Spleen (tissue), 11 donors: ENCODE measurements at regions not wholly inside any gene's neighbourhood (a gene's known extent, or its start where the extent isn't known, plus 50 kb on each side); places are given as distances from the start of the nearest gene placed in this dataset.

Experiments used
- DNase-seq: peaks from one replicate; pipeline ENCODE4 v3.0.0-alpha.2; 2020
- H3K27ac ChIP-seq, 8 donors: fragments of 200-600 bp; sonication (generic) in 7 of 8; 1 replicate in 4 of 8; 2 replicates in 4 of 8; pipeline versions ENCODE4 v1.5.0 to v1.8.0; 2016 to 2021; ENCODE audit warnings: inconsistent platforms in 4 of 8, mild to moderate bottlenecking in 4 of 8, moderate library complexity in 1 of 8
- H3K27me3 ChIP-seq, 7 donors: fragments of 200-600 bp; sonication (generic) in 6 of 7; replicated peaks in 1 of 7; 1 replicate in 4 of 7; 2 replicates in 3 of 7; pipeline versions ENCODE4 v1.5.0 to v1.8.0; 2016 to 2021; ENCODE audit warnings: inconsistent platforms in 3 of 7, mild to moderate bottlenecking in 1 of 7
- H3K36me3 ChIP-seq, 6 donors: fragments of 200-600 bp; sonication (generic) in 5 of 6; 1 replicate in 4 of 6; 2 replicates in 2 of 6; pipeline versions ENCODE4 v1.5.0 to v1.8.0; 2016 to 2021; ENCODE audit warnings: inconsistent platforms in 2 of 6
- H3K4me1 ChIP-seq, 6 donors: fragments of 200-600 bp; sonication (generic) in 5 of 6; 1 replicate in 3 of 6; 2 replicates in 3 of 6; pipeline versions ENCODE4 v1.5.0 to v1.8.0; 2016 to 2021; ENCODE audit warnings: inconsistent platforms in 3 of 6
- H3K4me3 ChIP-seq, 8 donors: fragments of 200-600 bp; sonication (generic) in 7 of 8; 1 replicate in 4 of 8; 2 replicates in 4 of 8; pipeline versions ENCODE4 v1.5.0 to v1.8.0; 2016 to 2021; ENCODE audit warnings: inconsistent platforms in 4 of 8, mild to moderate bottlenecking in 4 of 8, moderate library complexity in 2 of 8
- H3K9me3 ChIP-seq, 8 donors: fragments of 200-600 bp; sonication (generic) in 7 of 8; 1 replicate in 4 of 8; 2 replicates in 4 of 8; pipeline versions ENCODE4 v1.5.0 to v1.8.0; 2016 to 2021; ENCODE audit warnings: inconsistent platforms in 4 of 8
- POLR2A ChIP-seq, 3 donors: fragments of 450-650 bp; IDR thresholded peaks; one replicate each; pipeline ENCODE4 v1.5.1; 2017; ENCODE audit warnings: antibody characterized with exemption in 3 of 3, mild to moderate bottlenecking in 1 of 3
- POLR2AphosphoS5 ChIP-seq, 3 donors: sonication (generic); formaldehyde crosslinking; IDR thresholded peaks; one replicate each; pipeline ENCODE4 v1.5.1; 2017; ENCODE audit warnings: antibody characterized with exemption in 3 of 3
- WGBS, 5 donors: extraction: QIAGEN DNeasy Blood & Tissue Kit in 3 of 5; methylation state at CpG; one replicate each; pipeline versions ENCODE4 v1.1.5 to v1.1.7; 2013 to 2018; 5-methylcytosine and 5-hydroxymethylcytosine counted together
- intact Hi-C: fragments of 100-400 bp; cut with DNase I; formaldehyde crosslinking; loops from one replicate; pipeline ENCODE4 v1.15.0; 2023; ENCODE audit warnings: low total_unique reads
- TF ChIP-seq, protein P1 (sequence below), 11 experiments: fragments of 200-600 bp in 7 of 11; fragments of 450-650 bp in 4 of 11; sonication (generic) in 4 of 11; IDR thresholded peaks in 8 of 11; conservative IDR thresholded peaks in 3 of 11; 1 replicate in 7 of 11; 2 replicates in 4 of 11; pipeline versions ENCODE4 v1.4.0 to v1.8.0; 2016 to 2021; ENCODE audit warnings: antibody characterized with exemption in 11 of 11, inconsistent platforms in 4 of 11, mild to moderate bottlenecking in 1 of 11
- donor health status: healthy with polysubstance abuse.
- donor health status: DM: no; HTN: no; CAD: no; lungs with moderate emphysema.
- donor health status: DM: no; HTN: no; CAD: no.
- donor health status: Bipolar disorder and iron deficiency.
- donor health status: healthy.
- donor health status: DM: no; HTN: no; CAD: no.
- donor health status: DM: yes; HTN: yes; CAD: no.

- Histone ChIP-seq H3K36me3 (no peaks in the 10 kb centered on the region), H3K27me3 (no peaks in the 10 kb centered on the region), H3K4me1 (no peaks in the 10 kb centered on the region), H3K9me3 (no peaks in the 10 kb centered on the region), H3K4me3 (no peak overlapping the region), H3K27ac (no peak overlapping the region)
- no peak for DNase-seq
- whole genome bisulfite sequencing, 5 donors, result 70 to 79% (median 75%) methylated on average over 4 of the region's 4 CpGs
- TF ChIP-seq POLR2AphosphoS5 (IDR thresholded peaks at IDR 0.05) (no peak), POLR2A (IDR thresholded peaks at IDR 0.05) (no peak)
- TF ChIP-seq, protein P1, sequence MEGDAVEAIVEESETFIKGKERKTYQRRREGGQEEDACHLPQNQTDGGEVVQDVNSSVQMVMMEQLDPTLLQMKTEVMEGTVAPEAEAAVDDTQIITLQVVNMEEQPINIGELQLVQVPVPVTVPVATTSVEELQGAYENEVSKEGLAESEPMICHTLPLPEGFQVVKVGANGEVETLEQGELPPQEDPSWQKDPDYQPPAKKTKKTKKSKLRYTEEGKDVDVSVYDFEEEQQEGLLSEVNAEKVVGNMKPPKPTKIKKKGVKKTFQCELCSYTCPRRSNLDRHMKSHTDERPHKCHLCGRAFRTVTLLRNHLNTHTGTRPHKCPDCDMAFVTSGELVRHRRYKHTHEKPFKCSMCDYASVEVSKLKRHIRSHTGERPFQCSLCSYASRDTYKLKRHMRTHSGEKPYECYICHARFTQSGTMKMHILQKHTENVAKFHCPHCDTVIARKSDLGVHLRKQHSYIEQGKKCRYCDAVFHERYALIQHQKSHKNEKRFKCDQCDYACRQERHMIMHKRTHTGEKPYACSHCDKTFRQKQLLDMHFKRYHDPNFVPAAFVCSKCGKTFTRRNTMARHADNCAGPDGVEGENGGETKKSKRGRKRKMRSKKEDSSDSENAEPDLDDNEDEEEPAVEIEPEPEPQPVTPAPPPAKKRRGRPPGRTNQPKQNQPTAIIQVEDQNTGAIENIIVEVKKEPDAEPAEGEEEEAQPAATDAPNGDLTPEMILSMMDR (IDR thresholded peaks at IDR 0.05 in 8 of 11, conservative IDR thresholded peaks at IDR 0.05 in 3 of 11), result no peak
- intact Hi-C loops, result no loop called here
Observed at GRCh38 chr9:104293877-104294276, 199.8 kb downstream of the SMC2 start.

- Histone ChIP-seq H3K9me3 (peaks cover 0 to 11% (median 0%) of the 10 kb centered on the region in 8 donors), H3K27ac (no peak overlapping the region), H3K27me3 (peaks cover 0 to 6% (median 0%) of the 10 kb centered on the region in 7 donors), H3K4me3 (no peak overlapping the region), H3K4me1 (no peaks in the 10 kb centered on the region), H3K36me3 (no peaks in the 10 kb centered on the region)
- WGBS, 5 donors, result 63 to 82% (median 80%) methylated on average over 1 of the region's 1 CpG
- intact Hi-C loops, result no loop called here
- TF ChIP-seq POLR2A (IDR thresholded peaks at IDR 0.05) (no peak), POLR2AphosphoS5 (IDR thresholded peaks at IDR 0.05) (no peak)
- TF ChIP-seq, protein P1 (IDR thresholded peaks at IDR 0.05 in 8 of 11, conservative IDR thresholded peaks at IDR 0.05 in 3 of 11), result no peak
- DNase-seq, result no peak
Observed at GRCh38 chr9:104300124-104300523, 203.9 kb upstream of the OR13F1 start.

DNA sequence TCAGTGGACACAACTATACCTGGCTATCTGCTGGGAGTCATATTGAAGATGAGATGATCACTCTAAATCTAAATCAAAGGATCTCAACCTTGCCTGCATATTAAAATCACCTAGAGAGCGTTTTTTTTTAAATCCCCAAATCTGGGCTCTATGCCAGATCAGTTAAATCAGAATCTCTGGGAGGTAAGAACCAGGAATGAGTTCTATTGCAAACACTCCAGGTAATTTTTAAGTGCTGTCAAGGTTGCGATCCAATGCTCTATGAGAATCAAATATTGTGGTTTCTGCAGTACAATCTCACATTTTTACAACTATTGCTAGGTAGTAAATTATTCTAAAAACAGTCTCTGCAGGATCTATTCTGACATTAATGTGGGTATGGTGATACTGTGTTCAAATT, 202.3 kb upstream of the OR13F1 start:
- Histone ChIP-seq H3K4me1 (no peaks in the 10 kb centered on the region), H3K9me3 (peaks cover 0 to 26% (median 0%) of the 10 kb centered on the region in 8 donors), H3K27ac (no peak overlapping the region), H3K36me3 (no peaks in the 10 kb centered on the region), H3K27me3 (peaks cover 0 to 9% (median 0%) of the 10 kb centered on the region in 7 donors), H3K4me3 (no peak overlapping the region)
- no peak for TF ChIP-seq POLR2A (IDR thresholded peaks at IDR 0.05)
- no peak for TF ChIP-seq POLR2AphosphoS5 (IDR thresholded peaks at IDR 0.05)
- TF ChIP-seq, protein P1 (IDR thresholded peaks at IDR 0.05 in 8 of 11, conservative IDR thresholded peaks at IDR 0.05 in 3 of 11), result no peak
- no peak for DNase-seq
- intact Hi-C loops, result no loop called here
- 75 to 85% (median 84%) methylated on average over 2 of the region's 2 CpGs for WGBS, 5 donors

DNA sequence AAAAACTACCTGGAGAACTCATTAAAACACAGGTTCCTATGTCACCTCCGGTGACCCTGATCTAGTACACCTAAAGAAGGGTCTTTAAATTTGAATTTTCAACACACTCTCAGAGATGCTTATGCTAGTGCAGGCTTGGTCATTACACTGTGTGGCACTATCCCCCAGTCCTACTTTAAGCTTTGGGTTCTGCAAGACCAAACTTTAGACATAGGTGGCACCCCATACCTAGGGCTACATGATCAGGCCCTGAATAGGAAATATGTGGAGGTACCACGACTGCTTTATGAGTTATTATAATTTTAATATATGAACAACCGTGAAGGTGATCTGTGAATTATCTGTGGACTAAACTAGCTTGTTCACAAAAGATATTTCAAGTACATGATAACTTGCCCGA, 201.3 kb upstream of the OR13F1 start:
- peaks cover 0 to 9% (median 0%) of the 10 kb centered on the region in 7 donors for H3K27me3 ChIP-seq
- peaks cover 0 to 26% (median 0%) of the 10 kb centered on the region in 8 donors for H3K9me3 ChIP-seq
- H3K4me1 ChIP-seq, result no peaks in the 10 kb centered on the region
- no peak overlapping the region for H3K27ac ChIP-seq
- no peak overlapping the region for H3K4me3 ChIP-seq
- 83 to 89% (median 84%) methylated on average over 4 of the region's 4 CpGs for WGBS, 5 donors
- TF ChIP-seq POLR2AphosphoS5 (IDR thresholded peaks at IDR 0.05), result no peak
- TF ChIP-seq POLR2A (IDR thresholded peaks at IDR 0.05), result no peak
- TF ChIP-seq, protein P1 (IDR thresholded peaks at IDR 0.05 in 8 of 11, conservative IDR thresholded peaks at IDR 0.05 in 3 of 11), result no peak
- intact Hi-C loops, result no loop called here
- no peaks in the 10 kb centered on the region for H3K36me3 ChIP-seq
- DNase-seq, result no peak
